GM19240 (cell line): ENCODE measurements at regions not wholly inside any gene's neighbourhood (a gene's known extent, or its start where the extent isn't known, plus 50 kb on each side); places are given as distances from the start of the nearest gene placed in this dataset.

Experiments
- DNase-seq: peaks from one replicate; pipeline ENCODE4 v3.0.0; 2011; ENCODE audit warnings: low spot score; ENCODE audit not compliant: insufficient read length

- DNase-seq: no peak
Observed at GRCh38 chr3:43979645-43980044, 262.0 kb upstream of the TOPAZ1 start.

- DNase-seq: no peak
Observed at GRCh38 chr3:43994657-43995546, 246.8 kb upstream of the TOPAZ1 start.

- DNase-seq: no peak
Observed at GRCh38 chr3:43995547-43996378, 245.9 kb upstream of the TOPAZ1 start.

- no peak for DNase-seq
Observed at GRCh38 chr3:43996379-43997301, 245.0 kb upstream of the TOPAZ1 start.

GRCh38 chr3:43997316-43997715 is 244.4 kb upstream of the TOPAZ1 start:
- no peak for DNase-seq

GRCh38 chr3:43997788-43998369 is 243.8 kb upstream of the TOPAZ1 start:
- DNase-seq: no peak

GRCh38 chr3:43998370-43998835 is 243.3 kb upstream of the TOPAZ1 start:
- no peak for DNase-seq

- DNase-seq: no peak
Observed at GRCh38 chr3:43998836-43999727, 242.6 kb upstream of the TOPAZ1 start.

GRCh38 chr3:43999728-44000319 is 241.9 kb upstream of the TOPAZ1 start:
- DNase-seq: no peak

- DNase-seq: no peak
Observed at GRCh38 chr3:44000586-44000985, 241.1 kb upstream of the TOPAZ1 start.

GRCh38 chr3:44001072-44001471 is 240.6 kb upstream of the TOPAZ1 start:
- no peak for DNase-seq

GRCh38 chr3:44003801-44004200 is 237.9 kb upstream of the TOPAZ1 start:
- DNase-seq: no peak

GRCh38 chr3:44011680-44012079 is 230.0 kb upstream of the TOPAZ1 start:
- no peak for DNase-seq

GRCh38 chr3:44012160-44012899 is 229.4 kb upstream of the TOPAZ1 start:
- DNase-seq: no peak

- no peak for DNase-seq
Observed at GRCh38 chr3:44013967-44014366, 227.7 kb upstream of the TOPAZ1 start.

- no peak for DNase-seq
Observed at GRCh38 chr3:44015170-44015569, 226.5 kb upstream of the TOPAZ1 start.

- DNase-seq: no peak
Observed at GRCh38 chr3:44016818-44017217, 224.9 kb upstream of the TOPAZ1 start.

GRCh38 chr3:44018926-44019325 is 222.8 kb upstream of the TOPAZ1 start:
- DNase-seq: no peak

- DNase-seq: no peak
Observed at GRCh38 chr3:44019736-44020135, 221.9 kb upstream of the TOPAZ1 start.
